HG03045 (cell line): ENCODE measurements at regions not wholly inside any gene's neighbourhood (a gene's known extent, or its start where the extent isn't known, plus 50 kb on each side); places are given as distances from the start of the nearest gene placed in this dataset.
"Not testable (repeated sequence)": the region's sequence is repeated elsewhere in the genome, so short reads cannot be mapped to it uniquely, and the experiment has no call there.

Experiments used
- ATAC-seq: cut with Tn5 transposase; IDR thresholded peaks from one replicate; pipeline ENCODE4 v1.9.1; 2021; ENCODE audit warnings: mild to moderate bottlenecking, moderate library complexity; ENCODE audit not compliant: unreplicated experiment

DNA sequence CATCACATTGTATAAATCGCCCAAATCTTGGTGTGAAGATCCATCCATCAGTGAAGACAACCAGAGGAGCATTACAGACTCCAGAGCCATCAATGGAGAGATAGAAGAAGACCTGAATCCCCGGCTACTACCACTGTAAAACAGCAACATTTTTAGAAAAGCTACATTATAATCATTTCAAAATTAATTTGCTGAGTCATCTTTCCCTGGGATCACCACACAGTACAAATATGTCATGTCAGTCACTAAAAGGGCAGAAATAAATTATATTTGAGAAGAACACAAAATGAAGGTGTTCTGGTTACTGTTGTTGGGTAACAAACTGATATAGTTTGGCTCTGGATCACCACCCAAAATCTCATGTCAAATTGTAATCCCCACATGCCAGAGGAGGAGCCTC lies 218.5 kb upstream of the STT3B start:
- ATAC-seq: no peak

- ATAC-seq: no peak
Measured at GRCh38 chr3:31319332-31319731, 213.4 kb upstream of the STT3B start.

- no peak for ATAC-seq
Measured at GRCh38 chr3:31321620-31322019, 211.1 kb upstream of the STT3B start.

- no peak for ATAC-seq
Measured at GRCh38 chr3:31322460-31322859, 210.3 kb upstream of the STT3B start.

DNA sequence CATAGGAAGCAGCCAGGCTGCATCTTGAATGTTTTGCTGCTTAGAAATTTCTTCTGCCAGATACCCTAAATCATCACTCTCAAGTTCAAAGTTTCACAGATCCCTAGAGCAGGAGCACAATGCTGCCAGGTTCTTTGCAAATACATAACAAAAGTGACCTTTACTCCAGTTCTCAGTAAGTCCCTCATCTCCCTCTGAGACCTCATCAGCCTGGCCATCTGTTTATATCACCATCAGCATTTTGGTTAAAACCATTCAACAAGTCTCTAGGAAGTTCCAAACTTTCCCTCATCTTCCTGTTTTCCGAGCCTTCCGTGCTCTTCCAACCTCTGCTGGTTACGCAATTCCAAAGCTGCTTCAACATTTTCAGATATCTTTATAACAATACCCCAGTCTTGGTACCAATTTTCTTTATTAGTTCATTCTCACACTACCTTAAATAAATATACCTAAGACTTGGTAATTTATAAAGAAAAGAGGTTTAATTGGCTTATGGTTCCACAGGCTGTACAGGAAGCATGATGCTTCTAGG lies 204.8 kb upstream of the STT3B start:
- not testable (repeated sequence) for ATAC-seq

DNA sequence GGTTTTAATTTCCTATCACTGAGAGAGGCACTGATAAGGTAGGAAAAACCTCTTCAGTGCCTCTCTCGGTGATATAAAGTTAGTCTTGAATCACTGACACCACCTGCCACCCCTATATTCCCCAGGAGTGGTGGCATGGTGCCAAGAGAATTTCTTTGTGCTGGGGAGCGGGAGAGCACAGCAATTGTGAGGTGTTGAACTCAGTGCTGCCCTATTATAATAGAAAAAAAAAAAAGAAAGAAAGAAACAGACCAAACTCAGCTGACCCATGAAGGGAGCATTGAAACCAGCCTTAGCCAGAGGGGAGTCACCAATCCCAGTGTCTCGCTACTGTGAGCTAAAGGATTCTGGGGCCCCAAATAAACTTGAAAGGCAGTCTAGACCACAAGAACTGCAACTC lies 201.4 kb upstream of the STT3B start:
- ATAC-seq: no peak

- ATAC-seq: no peak
Measured at GRCh38 chr3:31341130-31341529, 191.6 kb upstream of the STT3B start.

GRCh38 chr3:31343075-31343474 lies 189.7 kb upstream of the STT3B start:
- no peak for ATAC-seq

DNA sequence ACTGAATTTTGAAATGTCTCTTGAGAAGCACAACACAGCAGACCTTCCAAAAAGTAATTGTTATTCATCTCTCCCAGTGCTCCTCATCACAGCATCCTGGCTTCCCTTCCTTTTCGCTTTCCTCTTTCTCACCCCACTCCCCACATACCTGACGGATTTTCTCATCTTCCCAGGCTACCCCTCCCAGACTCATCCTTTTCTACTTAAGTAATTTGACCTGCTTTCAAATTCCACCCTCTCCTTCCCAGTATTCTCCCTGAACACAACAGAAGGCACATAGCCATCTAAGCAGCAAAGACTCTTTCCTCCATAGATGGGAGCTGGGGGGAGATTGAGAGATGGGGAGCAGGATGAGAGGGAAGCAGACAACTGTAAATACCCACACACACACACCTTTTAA lies 187.1 kb upstream of the STT3B start:
- ATAC-seq: no peak

- ATAC-seq: no peak
Measured at GRCh38 chr3:31346542-31346979, 186.2 kb upstream of the STT3B start.

GRCh38 chr3:31349001-31349748 lies 183.6 kb upstream of the STT3B start:
- ATAC-seq: no peak

DNA sequence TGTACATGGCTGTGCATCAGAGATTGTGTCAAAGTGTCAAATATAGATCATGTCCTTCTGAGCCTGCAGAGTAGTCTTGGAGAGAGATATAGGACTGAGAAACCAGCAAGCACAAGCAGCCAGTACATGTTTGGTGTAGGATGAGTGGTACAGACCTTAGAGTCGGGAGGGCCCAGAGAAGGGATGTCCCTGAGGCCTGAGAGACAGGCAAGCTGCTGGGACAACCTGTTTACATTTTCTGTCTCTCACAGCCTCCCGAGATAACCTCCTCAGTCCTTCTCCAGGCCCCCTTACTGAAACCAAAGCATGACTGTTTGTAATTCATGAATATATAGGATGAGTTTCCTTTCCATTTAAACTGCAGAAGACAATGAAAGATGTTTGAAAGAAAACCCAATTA lies 182.4 kb upstream of the STT3B start:
- no peak for ATAC-seq

- no peak for ATAC-seq
Measured at GRCh38 chr3:31352331-31352730, 180.4 kb upstream of the STT3B start.

GRCh38 chr3:31353166-31353565 lies 179.6 kb upstream of the STT3B start:
- no peak for ATAC-seq

DNA sequence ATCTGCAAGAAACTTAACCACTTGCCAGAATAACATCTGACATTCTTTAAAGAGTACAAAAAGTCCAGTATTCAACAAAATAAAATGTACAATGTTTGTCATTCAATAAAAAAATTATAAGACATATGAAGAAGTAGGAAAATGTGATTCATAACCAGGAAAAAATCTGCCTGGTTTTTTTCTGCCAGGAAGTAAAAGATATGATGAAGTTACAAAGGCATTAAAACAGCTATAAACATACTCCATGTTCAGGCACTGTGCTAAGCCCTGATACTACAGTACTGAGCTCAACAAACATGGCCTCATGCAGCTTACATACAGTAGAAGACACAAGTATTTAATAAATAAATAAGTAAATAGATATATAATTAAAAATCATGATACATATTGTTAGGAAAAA lies 178.4 kb upstream of the STT3B start:
- ATAC-seq: no peak

DNA sequence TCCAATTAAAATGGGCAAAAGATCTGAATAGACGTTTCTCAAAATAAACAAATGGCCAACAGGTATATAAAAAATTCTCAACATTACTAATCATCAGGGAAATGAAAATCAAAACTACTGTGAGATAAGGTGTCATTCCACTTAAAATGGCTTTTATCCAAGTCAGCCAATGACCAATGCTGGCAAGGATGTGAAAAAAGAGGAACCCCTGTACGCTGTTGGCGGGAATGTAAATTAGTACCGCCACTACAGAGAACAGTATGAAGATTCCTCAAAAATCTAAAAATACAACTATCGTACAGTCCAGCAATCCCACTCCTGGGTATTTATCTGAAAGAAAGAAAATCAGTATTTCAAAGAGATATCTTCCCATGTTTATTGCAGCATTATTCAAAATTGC lies 176.9 kb upstream of the STT3B start:
- no peak for ATAC-seq

- ATAC-seq: no peak
Measured at GRCh38 chr3:31356941-31357340, 175.8 kb upstream of the STT3B start.

GRCh38 chr3:31357451-31357850 lies 175.3 kb upstream of the STT3B start:
- ATAC-seq: no peak

DNA sequence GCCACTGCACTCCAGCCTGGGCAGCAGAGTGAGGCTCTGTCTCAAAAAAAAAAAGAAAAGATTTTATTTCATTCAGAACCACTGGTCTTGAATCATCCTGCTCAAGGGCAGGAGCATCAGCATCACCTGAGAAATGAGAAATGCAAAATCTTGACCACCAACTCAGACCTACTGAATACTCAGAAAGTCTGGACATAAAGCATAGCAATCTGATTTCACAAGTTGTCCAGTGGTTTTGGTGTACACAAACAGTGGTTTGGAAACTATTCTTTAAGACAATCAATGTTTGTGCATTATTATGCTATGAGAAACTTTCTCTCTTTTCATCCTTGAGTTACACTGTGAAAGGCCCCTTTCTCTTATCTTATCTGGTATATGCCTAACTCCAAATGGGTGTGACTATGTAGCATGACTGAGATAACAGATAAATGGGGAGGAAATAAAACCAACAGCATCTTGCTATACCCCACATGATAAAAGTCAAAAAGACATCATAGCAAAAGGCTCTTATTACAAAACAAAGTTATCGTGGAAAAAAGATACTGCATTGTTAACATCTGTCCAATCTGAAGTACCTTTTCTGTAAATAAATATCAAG lies 174.2 kb upstream of the STT3B start:
- no peak for ATAC-seq

GRCh38 chr3:31361371-31362273 lies 171.1 kb upstream of the STT3B start:
- ATAC-seq: no peak

- ATAC-seq: no peak
Measured at GRCh38 chr3:31364188-31364587, 168.5 kb upstream of the STT3B start.
